ENCODE measurements at regions not wholly inside any gene's neighbourhood (a gene's known extent, or its start where the extent isn't known, plus 50 kb on each side); places are given as distances from the start of the nearest gene placed in this dataset.

GRCh38 chr2:194718881-194719280 is 938.1 kb upstream of the SLC39A10 start (continued):
- TF ChIP-seq ARID4B (CRISPR knock-in tag; IDR thresholded peaks at IDR 0.05; ENCODE audit: borderline replicate concordance), result no peak
- TF ChIP-seq USF1 (CRISPR knock-in tag; IDR thresholded peaks at IDR 0.05), result no peak
- no peak for TF ChIP-seq FOXP4 (CRISPR knock-in tag; IDR thresholded peaks at IDR 0.05)
- no peak for TF ChIP-seq PREB (CRISPR knock-in tag; IDR thresholded peaks at IDR 0.05; ENCODE audit: borderline replicate concordance)
- no peak for TF ChIP-seq ZNF317 (CRISPR knock-in tag; IDR thresholded peaks at IDR 0.05; ENCODE audit: borderline replicate concordance, low read depth)
- TF ChIP-seq ZNF423 (CRISPR knock-in tag; IDR thresholded peaks at IDR 0.05), result no peak
- no peak for TF ChIP-seq MAX (CRISPR knock-in tag; IDR thresholded peaks at IDR 0.05)
- no peak for TF ChIP-seq ZNF281 (CRISPR knock-in tag; IDR thresholded peaks at IDR 0.05)
- TF ChIP-seq E2F4 (CRISPR knock-in tag; IDR thresholded peaks at IDR 0.05; ENCODE audit: borderline replicate concordance, low read depth), result no peak
- TF ChIP-seq ZBTB21 (CRISPR knock-in tag; IDR thresholded peaks at IDR 0.05; ENCODE audit: borderline replicate concordance), result no peak

GRCh38 chr2:194714541-194714940 is 942.5 kb upstream of the SLC39A10 start:
- Mint-ChIP-seq H3K4me3 (no peak overlapping the region), H3K36me3 (no peaks in the 10 kb centered on the region), H3K27me3 (ENCODE audit: low read depth) (no peaks in the 10 kb centered on the region), H3K27ac (no peak overlapping the region), H3K9me3 (no peaks in the 10 kb centered on the region), H3K4me1 (no peaks in the 10 kb centered on the region)
- no peak for ATAC-seq
- ChIA-PET CTCF (no interaction called here), POLR2A (no interaction called here)
- no peak for DNase-seq (ENCODE audit: low spot score)
- no peak for TF ChIP-seq AR (CRISPR knock-in tag; IDR thresholded peaks at IDR 0.05)
- no peak for TF ChIP-seq HMGA2 (CRISPR knock-in tag; IDR thresholded peaks at IDR 0.05)
- TF ChIP-seq ZNF281 (CRISPR knock-in tag; IDR thresholded peaks at IDR 0.05), result no peak
- no peak for TF ChIP-seq NFATC4 (CRISPR knock-in tag; IDR thresholded peaks at IDR 0.05)
- no peak for TF ChIP-seq ATF1 (CRISPR knock-in tag; IDR thresholded peaks at IDR 0.05)
- TF ChIP-seq SMAD4 (CRISPR knock-in tag; IDR thresholded peaks at IDR 0.05), result no peak
- no peak for TF ChIP-seq ZNF232 (CRISPR knock-in tag; IDR thresholded peaks at IDR 0.05)
- TF ChIP-seq FOXP1 (CRISPR knock-in tag; IDR thresholded peaks at IDR 0.05; ENCODE audit: borderline replicate concordance), result no peak

Data from WTC11 (cell line).